Tibial nerve (tissue), 4 donors: ENCODE measurements at regions not wholly inside any gene's neighbourhood (a gene's known extent, or its start where the extent isn't known, plus 50 kb on each side); places are given as distances from the start of the nearest gene placed in this dataset.

Experiments
- CTCF ChIP-seq, 5 experiments: fragments of 200-600 bp in 3 of 5; fragments of 450-650 bp in 2 of 5; sonication (generic) in 3 of 5; IDR thresholded peaks; one replicate each; pipeline ENCODE4 v1.5.1; 2016 to 2019; ENCODE audit warnings: antibody characterized with exemption in 5 of 5, mild to moderate bottlenecking in 3 of 5, moderate library complexity in 2 of 5
- EP300 ChIP-seq, 2 donors: sonication (generic); formaldehyde crosslinking; IDR thresholded peaks; one replicate each; pipeline ENCODE4 v1.6.1; 2017; ENCODE audit warnings: antibody characterized with exemption in 2 of 2, mild to moderate bottlenecking in 1 of 2
- POLR2A ChIP-seq, 2 donors: fragments of 450-650 bp; IDR thresholded peaks; one replicate each; pipeline ENCODE4 v1.6.1; 2017; ENCODE audit warnings: antibody characterized with exemption in 2 of 2, mild to moderate bottlenecking in 2 of 2, moderate library complexity in 2 of 2

- TF ChIP-seq CTCF (IDR thresholded peaks at IDR 0.05) (no peak), POLR2A (IDR thresholded peaks at IDR 0.05) (no peak), EP300 (IDR thresholded peaks at IDR 0.05) (no peak)
Observed at GRCh38 chr1:104315823-104316222, 566.1 kb downstream of the AMY1C start.
